Transverse colon (tissue), 4 donors: ENCODE measurements at regions not wholly inside any gene's neighbourhood (a gene's known extent, or its start where the extent isn't known, plus 50 kb on each side); places are given as distances from the start of the nearest gene placed in this dataset.

Experiments
- DNase-seq: peaks from one replicate; pipeline ENCODE4 v3.0.0-alpha.2; 2019
- H3K27ac ChIP-seq, 4 donors: fragments of 200-600 bp; sonication (generic); 2 replicates each; pipeline ENCODE4 v1.5.1; 2016 to 2018; ENCODE audit warnings: inconsistent platforms in 4 of 4
- H3K27me3 ChIP-seq: fragments of 200-600 bp; sonication (generic); 2 replicates; pipeline ENCODE4 v1.5.1; 2017; ENCODE audit warnings: inconsistent platforms
- H3K36me3 ChIP-seq, 4 donors: fragments of 200-600 bp; sonication (generic); 2 replicates each; pipeline ENCODE4 v1.5.1; 2017 to 2019; ENCODE audit warnings: inconsistent platforms in 4 of 4
- H3K4me1 ChIP-seq, 4 donors: fragments of 200-600 bp; sonication (generic); 2 replicates each; pipeline ENCODE4 v1.5.1; 2017 to 2020; ENCODE audit warnings: inconsistent platforms in 4 of 4
- H3K4me3 ChIP-seq, 4 donors: fragments of 200-600 bp; sonication (generic); 1 replicate in 1 of 4; 2 replicates in 3 of 4; pipeline versions ENCODE4 v1.5.1 to v1.6.1; 2017 to 2019; ENCODE audit warnings: inconsistent platforms in 4 of 4
- H3K9me3 ChIP-seq, 2 donors: fragments of 200-600 bp; sonication (generic); 2 replicates each; pipeline ENCODE4 v1.5.1; 2017 to 2019; ENCODE audit warnings: inconsistent platforms in 2 of 2
- CTCF ChIP-seq, 5 experiments: fragments of 200-600 bp in 3 of 5; fragments of 450-650 bp in 2 of 5; sonication (generic) in 3 of 5; IDR thresholded peaks; 1 replicate in 2 of 5; 2 replicates in 3 of 5; pipeline ENCODE4 v1.5.1; 2016 to 2017; ENCODE audit warnings: antibody characterized with exemption in 5 of 5, inconsistent platforms in 3 of 5, mild to moderate bottlenecking in 2 of 5, moderate library complexity in 1 of 5
- EP300 ChIP-seq: sonication (generic); formaldehyde crosslinking; IDR thresholded peaks from one replicate; pipeline ENCODE4 v1.6.1; 2017; ENCODE audit warnings: antibody characterized with exemption, low read depth
- POLR2A ChIP-seq: fragments of 450-650 bp; IDR thresholded peaks from one replicate; pipeline ENCODE4 v1.6.1; 2016; ENCODE audit warnings: antibody characterized with exemption, mild to moderate bottlenecking, moderate library complexity
- POLR2AphosphoS5 ChIP-seq, 3 donors: sonication (generic); formaldehyde crosslinking; IDR thresholded peaks; one replicate each; pipeline ENCODE4 v1.6.1; 2016; ENCODE audit warnings: antibody characterized with exemption in 3 of 3
- WGBS, 2 donors: methylation state at CpG; one replicate each; pipeline ENCODE4 v1.1.5; 2018; ENCODE audit warnings: low coverage in 1 of 2; 5-methylcytosine and 5-hydroxymethylcytosine counted together
- in situ Hi-C, 4 donors: fragments of 200-750 bp; cut with MboI; loops; one replicate each; pipeline versions ENCODE4 v1.15.0 to v1.15.1; 2017; ENCODE audit warnings: low sequenced_read_pairs in 3 of 4, low pct_ligation_motif_present in 1 of 4, low pct_unique_long_range_greater_than_20kb in 1 of 4
- intact Hi-C: fragments of 100-400 bp; cut with DNase I; formaldehyde crosslinking; loops from one replicate; pipeline ENCODE4 v1.15.1; 2023; ENCODE audit warnings: low total_unique reads

- WGBS, 2 donors, result 88 to 89% methylated on average over 3 of the region's 3 CpGs
- TF ChIP-seq EP300 (no peak), POLR2AphosphoS5 (IDR thresholded peaks at IDR 0.05) (no peak), POLR2A (no peak), CTCF (IDR thresholded peaks at IDR 0.05) (no peak)
- intact Hi-C loops (no loop called here), in situ Hi-C loops (no loop called here)
- Histone ChIP-seq H3K4me3 (no peak overlapping the region), H3K27ac (no peak overlapping the region), H3K9me3 (peaks cover 7 to 8% of the 10 kb centered on the region in 2 donors), H3K4me1 (no peaks in the 10 kb centered on the region), H3K36me3 (no peaks in the 10 kb centered on the region), H3K27me3 (no peaks in the 10 kb centered on the region)
- no peak for DNase-seq
Measured at GRCh38 chr1:239619190-239619589, 232.8 kb downstream of the CHRM3 start.

GRCh38 chr1:239630767-239631166 lies 244.4 kb downstream of the CHRM3 start:
- Histone ChIP-seq H3K27ac (no peak overlapping the region), H3K4me1 (no peaks in the 10 kb centered on the region), H3K4me3 (no peak overlapping the region), H3K27me3 (no peaks in the 10 kb centered on the region), H3K36me3 (no peaks in the 10 kb centered on the region), H3K9me3 (no peaks in the 10 kb centered on the region)
- no peak for DNase-seq
- intact Hi-C loops, result no loop called here
- TF ChIP-seq CTCF (IDR thresholded peaks at IDR 0.05) (no peak), POLR2AphosphoS5 (IDR thresholded peaks at IDR 0.05) (no peak), POLR2A (no peak), EP300 (no peak)
- 80 to 84% methylated on average over 1 to 3 of the region's 3 CpGs for WGBS, 2 donors
- in situ Hi-C loops, result no loop called here

GRCh38 chr1:239633432-239633831 lies 247.1 kb downstream of the CHRM3 start:
- intact Hi-C loops (no loop called here), in situ Hi-C loops (no loop called here)
- Histone ChIP-seq H3K27ac (no peak overlapping the region), H3K9me3 (no peaks in the 10 kb centered on the region), H3K4me1 (no peaks in the 10 kb centered on the region), H3K4me3 (no peak overlapping the region), H3K27me3 (no peaks in the 10 kb centered on the region), H3K36me3 (no peaks in the 10 kb centered on the region)
- no peak for DNase-seq
- WGBS, 2 donors, result 87% methylated on average over 4 of the region's 4 CpGs; no CpG with 5 or more reads in 1 of the 2 donors
- TF ChIP-seq POLR2AphosphoS5 (IDR thresholded peaks at IDR 0.05), result no peak
- TF ChIP-seq EP300, result no peak
- TF ChIP-seq POLR2A, result no peak
- TF ChIP-seq CTCF (IDR thresholded peaks at IDR 0.05), result no peak

- intact Hi-C loops (no loop called here), in situ Hi-C loops (no loop called here)
- Histone ChIP-seq H3K27ac (no peak overlapping the region), H3K4me3 (no peak overlapping the region), H3K4me1 (no peaks in the 10 kb centered on the region), H3K9me3 (no peaks in the 10 kb centered on the region), H3K36me3 (no peaks in the 10 kb centered on the region), H3K27me3 (no peaks in the 10 kb centered on the region)
- 60 to 100% methylated on average over 2 of the region's 2 CpGs for WGBS, 2 donors
- DNase-seq, result no peak
- no peak for TF ChIP-seq EP300
- TF ChIP-seq CTCF (IDR thresholded peaks at IDR 0.05), result no peak
- TF ChIP-seq POLR2A, result no peak
- no peak for TF ChIP-seq POLR2AphosphoS5 (IDR thresholded peaks at IDR 0.05)
Measured at GRCh38 chr1:239635276-239635675, 248.9 kb downstream of the CHRM3 start.
